Stimulated activated CD4-positive, alpha-beta T cell treated with anti-CD3 and anti-CD28 coated beads, Interleukin-4, amount 100 ng/mL, for 1 hour (primary cell): ENCODE measurements at regions not wholly inside any gene's neighbourhood (a gene's known extent, or its start where the extent isn't known, plus 50 kb on each side); places are given as distances from the start of the nearest gene placed in this dataset.

Source experiments
- DNase-seq: peaks from one replicate; pipeline ENCODE4 v3.0.0-alpha.2; 2020

DNA sequence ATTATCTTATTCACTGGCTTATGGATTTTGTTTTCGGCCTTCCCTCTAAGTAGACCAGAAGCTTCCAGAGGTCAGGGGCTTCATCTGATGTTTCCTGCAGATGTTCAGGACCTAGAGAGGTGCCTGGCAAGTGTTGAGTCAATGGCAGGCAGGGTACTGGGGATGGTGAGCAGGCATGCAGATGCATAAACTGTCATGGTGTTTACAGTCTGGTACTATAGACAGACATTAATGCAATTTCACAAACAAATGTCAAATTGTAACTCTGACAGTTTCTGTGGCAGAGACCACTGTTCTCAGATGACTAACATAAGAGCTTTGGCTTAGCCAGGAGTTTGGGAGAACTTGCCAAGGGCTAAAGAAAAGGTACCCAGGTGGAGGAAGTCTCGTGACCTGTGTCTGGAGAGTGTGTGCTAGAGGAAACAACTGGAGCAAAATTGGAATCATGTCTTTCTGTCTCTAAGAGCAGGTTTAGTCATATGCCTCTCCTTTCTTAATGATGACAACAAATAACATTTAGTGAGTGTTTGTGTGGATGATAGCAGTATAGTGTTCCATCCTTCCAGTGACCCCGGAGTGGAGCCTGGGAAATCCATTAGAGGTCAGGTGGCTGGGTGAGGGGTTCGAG is 53.7 kb upstream of the TRAK1 start:
- no peak for DNase-seq

DNA sequence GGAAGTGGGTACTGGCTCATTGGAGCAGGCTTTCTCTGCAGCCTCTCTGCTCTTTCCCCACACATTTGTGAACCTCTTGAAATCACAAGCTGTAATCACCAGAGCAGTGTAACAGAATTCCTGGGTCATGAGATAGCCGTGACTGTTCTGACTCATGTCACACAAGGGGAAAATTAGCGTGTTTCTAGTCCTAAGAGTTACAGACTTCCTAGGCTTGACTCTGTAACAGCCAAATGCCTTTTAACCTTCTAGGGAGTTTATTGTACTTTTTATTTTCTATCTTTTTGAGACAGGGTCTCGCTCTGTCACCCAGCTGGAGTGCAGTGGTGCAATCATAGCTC is 54.7 kb upstream of the TRAK1 start:
- no peak for DNase-seq

DNA sequence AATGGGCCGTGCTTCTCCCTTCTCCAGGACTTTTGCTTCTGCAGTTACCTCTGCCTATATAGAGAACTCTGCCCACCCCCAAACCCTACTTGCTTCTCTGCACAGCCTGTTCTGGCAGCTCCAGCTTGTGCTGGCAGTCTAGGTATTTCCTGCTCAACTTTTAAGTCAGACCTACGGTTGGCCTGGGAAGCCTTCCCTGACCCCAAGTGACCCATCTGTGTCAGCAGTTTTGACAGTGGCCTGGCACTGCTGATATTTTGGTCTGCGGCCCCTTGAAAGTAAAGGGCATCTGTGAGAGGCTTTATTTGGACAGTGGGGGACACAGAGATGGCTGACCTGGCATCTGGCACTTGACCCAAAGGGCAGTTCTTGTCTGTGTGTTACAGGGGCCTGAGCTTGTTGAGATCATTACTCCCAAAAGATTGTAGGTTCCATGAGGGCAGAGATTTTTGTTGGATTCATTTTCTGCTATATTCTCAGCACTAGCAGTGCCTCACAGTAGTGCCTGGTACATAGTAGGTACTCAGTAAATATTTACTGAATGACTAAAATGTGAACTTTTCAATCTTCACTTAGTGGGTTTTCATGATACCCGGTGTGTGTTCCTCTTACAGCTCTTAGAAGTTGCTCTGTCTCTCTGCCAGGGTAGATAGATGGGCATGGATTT is 55.2 kb upstream of the TRAK1 start:
- no peak for DNase-seq

- DNase-seq: no peak
Observed at GRCh38 chr3:42035007-42035406, 56.1 kb upstream of the TRAK1 start.

GRCh38 chr3:42033741-42034140 is 57.4 kb upstream of the TRAK1 start:
- no peak for DNase-seq

DNA sequence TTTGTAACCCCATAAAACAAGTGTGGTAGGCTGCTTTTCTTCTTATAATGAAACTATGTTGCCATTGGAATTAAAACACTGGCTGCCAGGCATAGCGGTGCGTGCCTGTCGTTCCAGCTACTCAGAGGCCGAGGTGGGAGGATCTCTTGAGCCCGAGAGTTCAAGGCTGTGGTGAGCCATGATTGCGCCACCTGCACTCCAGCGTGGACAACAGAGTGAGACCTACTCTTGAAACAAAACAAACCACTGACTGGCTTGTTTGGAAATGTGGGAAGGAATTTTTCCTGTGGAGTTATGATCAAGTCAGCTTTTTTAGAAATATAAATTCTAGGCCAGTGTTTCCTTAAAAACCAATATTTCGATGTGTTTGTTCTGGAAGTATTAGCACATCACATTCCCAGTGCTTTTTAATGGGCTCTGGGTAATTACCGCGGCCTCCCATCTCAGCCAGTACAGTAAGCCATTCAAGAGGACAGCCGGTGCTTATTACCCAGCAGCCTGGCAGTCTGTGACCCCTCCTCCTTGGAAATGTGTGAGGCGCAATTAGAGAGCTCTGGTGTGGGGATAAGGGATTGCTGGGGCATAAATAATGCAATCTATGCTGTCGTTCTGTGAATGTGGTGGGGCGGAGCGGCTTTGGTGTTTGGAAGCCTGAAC is 58.3 kb upstream of the TRAK1 start:
- no peak for DNase-seq

DNA sequence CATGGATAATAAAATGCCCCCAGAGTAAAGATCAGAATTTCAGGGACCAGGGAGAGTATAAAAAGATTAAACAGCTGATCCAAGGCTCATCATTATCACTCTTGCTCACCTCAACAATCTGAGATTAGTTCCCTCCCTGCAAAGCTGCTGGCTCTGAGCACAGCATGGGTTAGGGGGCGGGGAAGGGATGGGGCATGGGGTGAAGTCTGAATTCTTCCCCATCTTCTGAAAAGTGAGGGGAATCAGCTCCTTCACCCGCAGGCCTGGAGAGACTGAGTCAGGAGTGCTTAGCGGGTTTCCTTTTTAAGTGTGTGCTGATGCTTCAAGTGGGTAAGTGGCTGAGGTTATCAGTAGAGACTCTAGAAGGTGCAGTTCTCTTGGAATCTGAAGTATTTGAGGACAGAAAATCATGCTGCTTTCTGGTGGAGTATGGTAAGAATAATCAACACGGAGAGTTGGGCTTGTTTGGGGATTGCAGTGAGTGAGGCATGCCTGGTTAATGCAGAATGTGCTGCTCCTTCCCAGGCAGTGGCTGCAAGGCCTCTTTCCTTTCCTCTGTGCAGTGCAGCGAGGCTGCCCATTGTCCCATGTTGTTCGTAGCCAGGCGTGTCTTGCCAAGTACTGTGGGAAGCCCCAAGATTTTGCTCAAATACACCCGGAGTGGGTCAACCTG is 59.2 kb upstream of the TRAK1 start:
- no peak for DNase-seq

GRCh38 chr3:42028474-42028873 is 62.7 kb upstream of the TRAK1 start:
- no peak for DNase-seq

DNA sequence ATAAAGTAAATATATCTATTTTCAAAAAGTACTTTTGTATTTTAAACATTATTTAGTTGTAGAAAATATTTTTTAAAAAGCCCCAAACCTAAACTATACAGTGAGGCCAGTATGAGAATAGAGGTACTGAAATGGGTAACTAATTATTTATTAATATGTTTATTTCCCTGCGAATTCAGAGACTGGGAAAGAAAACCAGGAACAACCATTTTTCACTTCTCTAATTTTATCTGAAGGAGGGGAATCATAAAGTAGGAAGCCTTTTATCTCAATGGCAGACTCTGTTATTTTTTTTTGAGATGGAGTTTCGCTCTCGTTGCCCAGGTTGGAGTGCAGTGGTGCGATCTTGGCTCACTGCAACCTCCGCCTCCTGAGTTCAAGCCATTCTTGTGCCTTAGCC is 63.6 kb upstream of the TRAK1 start:
- DNase-seq: no peak

GRCh38 chr3:42025370-42026138 is 63.7 kb upstream of the ULK4 start:
- peak; percentile 8 for DNase-seq

DNA sequence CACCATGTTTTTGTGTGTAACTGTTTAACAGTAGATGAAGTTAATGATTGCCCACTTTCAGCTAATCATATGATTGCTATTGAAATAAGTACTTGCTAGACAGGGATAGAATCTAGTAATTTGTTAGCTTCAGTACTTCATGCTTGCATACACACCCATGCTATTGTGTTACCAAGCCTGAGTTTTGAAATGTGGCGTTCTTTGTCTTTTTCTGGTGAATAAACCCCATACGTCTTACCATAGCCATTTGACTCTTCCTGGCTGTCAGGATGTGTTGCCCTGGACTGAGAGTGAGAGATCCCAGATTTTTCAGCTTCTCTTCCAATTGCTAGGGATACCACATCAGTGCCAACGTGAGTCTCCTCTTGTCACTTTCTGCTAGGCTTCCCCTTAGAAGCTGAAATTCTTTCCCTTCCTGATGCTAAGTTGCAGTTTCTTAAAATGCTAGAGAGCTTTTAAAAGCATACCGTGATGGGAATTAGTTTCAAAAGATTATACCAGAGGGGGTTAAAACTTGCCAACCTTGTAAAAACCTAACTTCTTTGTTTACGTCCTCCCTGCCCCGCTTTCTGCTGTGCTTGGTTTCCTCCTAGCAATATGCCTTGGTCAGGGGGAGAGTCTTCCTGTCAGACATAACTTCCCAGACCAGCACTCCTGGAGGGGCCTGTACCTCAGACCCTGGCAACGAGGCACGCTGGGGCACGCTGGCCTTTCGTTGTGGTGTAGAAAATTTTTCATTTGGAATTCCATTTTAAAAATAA is 62.9 kb upstream of the ULK4 start:
- no peak for DNase-seq

DNA sequence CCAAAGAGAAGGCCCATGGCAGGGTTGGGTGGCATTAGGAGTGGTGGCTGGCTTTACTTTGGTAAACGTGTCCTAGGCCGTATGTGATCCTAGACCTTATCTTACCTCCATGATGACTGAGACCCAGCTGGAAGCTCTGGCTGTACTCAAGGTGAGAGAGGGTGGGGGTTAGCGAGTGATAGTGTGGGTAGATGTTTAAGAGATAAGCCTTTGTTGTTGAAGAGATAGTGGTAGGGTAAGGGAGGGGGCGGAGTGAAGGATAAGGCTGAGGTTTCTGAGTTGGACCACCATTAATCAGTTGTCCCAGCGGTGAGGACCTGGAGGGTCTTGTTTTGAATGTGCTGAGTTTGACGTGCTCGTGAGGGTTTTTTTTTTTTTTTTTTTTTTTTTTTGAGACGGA is 61.5 kb upstream of the ULK4 start:
- DNase-seq: peak; percentile 5

GRCh38 chr3:42022355-42022754 is 60.5 kb upstream of the ULK4 start:
- no peak for DNase-seq

DNA sequence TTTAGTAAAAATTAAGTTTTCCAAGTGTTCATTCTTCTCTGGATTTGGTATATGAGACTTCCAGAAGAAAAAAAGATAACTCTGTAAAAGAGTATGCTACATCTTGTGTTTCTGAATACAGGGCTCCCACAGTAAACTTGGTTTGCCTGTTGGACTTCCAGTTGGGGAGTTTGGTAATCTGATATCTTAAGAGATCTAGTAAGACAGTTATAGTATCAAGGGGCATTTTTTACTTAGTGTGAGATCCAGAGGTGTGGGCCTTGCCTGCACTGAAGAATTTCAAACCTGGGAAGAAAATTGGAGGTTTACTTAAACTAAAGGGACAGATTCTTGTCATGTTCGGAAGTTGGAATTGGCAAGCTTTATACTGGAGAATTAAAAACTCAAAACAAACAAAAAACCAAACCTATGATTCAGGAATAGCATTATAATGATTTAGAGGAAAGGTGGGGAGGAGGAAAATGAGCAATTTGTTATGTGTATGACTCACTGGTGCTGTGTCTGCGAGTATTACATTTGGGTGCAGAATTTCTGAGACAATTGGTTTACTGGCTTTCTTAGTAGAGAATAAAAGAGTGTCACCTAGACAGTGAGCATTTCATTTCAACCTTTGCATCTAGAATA is 58.9 kb upstream of the ULK4 start:
- no peak for DNase-seq

DNA sequence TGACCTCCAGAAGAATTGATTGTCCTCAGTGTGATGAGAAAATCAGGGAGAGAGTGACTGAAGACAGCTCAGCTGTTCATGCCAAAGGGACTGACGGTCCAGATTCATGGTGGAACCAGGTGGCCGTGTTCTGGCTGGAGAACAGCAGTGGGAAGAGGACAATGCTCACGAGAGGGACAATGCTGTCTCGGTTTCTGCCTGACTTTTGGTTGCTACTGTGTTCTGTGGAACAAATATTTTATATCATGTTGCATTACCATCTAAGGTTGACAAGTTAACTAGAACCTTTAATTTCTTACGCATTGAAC is 58.0 kb upstream of the ULK4 start:
- DNase-seq: no peak

DNA sequence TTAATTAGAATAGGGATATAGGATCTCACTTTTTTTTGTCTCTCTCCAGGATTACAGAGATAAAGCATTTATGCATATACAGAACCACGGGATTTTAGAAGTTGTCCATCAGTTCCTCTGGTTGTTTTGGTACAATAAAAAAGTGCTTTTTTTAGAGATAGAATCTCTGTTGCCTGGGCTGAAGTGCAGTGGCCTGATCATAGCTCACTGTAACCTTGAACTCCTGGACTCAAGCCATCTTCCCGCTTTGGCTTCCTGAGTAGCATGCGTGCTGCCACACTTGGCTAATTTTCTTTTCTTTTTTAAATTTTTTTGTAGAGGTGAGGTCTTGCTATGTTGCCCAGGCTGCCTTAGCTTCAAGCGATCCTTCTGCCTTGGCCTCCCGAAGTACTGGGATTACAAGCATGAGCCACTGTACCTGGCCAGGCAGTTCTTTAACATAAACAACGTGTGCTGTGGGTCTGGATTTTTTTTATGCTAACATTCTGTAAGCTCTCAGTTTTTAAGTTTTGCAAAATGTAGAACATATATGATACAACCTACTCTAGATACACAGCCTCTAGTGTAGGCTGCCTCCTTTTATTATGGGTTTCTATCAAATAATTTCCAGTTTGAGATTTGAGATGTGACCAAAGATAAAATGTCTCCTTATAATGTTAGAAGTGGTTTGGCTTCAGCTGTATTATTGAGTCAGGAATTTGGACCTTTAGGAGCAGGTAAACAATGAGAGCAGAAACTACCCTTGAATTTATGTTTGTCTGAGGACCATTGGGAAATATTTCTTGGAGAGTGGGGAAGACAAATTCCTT is 57.4 kb upstream of the ULK4 start:
- no peak for DNase-seq

DNA sequence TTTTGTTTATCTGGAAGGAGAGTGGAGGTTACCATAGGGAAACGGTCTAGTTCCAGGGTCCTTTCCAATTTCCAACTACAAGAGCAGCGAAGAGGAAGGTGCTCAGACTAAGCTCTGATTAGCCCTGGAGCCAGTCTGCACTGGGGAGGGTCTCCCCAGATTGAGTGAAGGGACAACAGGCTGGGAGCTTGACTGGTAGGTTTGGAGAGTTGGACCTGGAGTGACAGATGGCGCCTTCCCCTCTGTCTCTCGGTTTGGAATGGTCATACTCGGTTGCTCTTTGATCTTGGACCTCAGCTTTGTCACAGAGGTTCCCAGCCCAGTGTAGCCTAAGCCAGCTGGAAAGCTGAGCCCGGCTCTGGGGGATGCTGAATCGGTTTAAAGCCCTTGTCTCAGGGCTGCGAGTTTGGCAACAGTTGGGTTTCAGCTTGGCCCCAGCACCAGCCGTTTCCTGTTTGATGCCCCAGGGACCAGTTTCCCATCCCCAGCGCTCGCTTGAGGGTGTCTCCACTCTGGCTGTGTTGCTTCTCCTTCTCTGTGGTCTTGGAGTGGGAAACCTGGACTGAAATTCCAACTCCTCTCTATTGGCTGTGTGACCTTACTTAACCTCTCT is 53.1 kb upstream of the ULK4 start:
- peak; percentile 8 for DNase-seq

GRCh38 chr3:42014458-42014920 is 52.6 kb upstream of the ULK4 start:
- DNase-seq: no peak

DNA sequence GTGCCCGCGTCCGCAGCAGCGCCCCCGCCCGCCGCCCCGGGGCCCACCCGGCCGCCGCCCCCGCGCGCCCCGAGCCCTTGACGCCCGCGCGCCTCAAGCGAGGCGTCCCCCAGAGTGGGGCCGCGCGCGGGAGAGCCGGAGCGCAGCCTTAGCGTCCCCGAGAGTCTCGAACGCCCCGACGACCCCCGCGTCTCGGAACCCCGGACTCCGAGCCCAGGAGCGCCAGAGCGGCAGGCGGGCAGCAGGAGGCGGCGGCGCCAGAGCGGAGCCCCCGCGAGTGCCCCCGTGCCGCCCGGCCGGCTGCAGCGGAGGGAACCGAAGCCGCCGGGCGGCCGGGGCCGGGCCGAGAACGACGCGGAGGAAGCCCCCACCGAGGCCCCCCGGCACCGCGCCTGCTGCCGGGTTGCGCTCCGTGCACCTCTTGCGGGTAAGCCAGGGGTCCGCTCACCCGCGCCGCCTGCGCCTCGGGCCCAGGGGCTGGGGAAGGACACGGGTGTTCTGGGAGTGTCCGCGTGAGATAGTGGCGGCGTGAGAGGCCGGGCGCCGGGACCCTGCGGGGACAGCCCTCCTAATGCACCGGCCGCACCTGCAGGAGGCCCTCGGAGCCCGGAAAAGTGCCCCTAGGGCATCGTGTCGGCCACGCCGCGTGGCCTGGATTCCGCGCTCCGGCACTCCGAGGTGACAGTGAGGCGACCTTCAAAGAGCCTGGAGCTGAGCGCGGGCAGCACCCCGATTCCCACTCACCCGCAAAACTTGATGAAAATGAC is 52.0 kb upstream of the ULK4 start:
- peak; percentile 39 for DNase-seq
